HG03457 (cell line): ENCODE measurements at regions not wholly inside any gene's neighbourhood (a gene's known extent, or its start where the extent isn't known, plus 50 kb on each side); places are given as distances from the start of the nearest gene placed in this dataset.

ENCODE experiments used
- ATAC-seq: cut with Tn5 transposase; IDR thresholded peaks from one replicate; pipeline ENCODE4 v1.9.1; 2021; ENCODE audit warnings: moderate number of reproducible peaks; ENCODE audit not compliant: unreplicated experiment

DNA sequence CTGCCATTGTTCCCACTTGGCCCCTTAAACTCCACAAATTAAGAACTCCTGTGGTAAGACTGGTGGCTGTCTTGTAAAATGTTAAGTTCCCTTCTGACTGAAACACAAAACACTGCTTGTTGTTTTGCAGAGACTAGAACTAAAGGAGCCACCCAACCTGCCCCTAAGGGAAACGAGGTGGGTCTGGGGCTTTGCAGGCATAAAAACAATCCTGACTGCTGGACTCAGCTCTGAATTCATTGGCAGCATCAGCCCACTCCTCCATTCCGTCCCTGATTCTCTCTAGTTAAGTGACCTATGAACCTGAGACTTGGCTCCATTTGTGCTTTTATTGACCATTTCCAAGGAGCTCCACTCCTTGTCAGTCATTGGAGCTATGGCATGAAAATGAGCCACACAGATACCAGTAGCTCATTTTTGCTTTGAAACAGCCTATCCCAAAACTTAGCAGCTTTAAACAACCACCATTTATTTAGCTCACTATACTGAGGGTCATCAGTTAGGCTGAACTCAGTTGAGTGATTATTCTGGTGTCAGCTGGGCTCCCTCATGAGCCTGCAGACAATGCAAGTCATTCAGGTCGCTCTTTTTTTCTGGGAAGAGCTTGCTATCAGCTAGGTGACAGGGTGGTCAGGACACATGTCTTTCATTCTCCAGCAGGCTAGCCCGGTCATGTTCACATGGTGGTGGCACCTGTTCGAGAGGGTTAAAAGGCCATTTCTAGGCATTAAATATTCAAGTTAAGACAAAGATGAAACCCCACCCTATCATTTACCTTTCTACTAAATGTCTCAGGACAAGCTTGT lies 175.1 kb upstream of the CTNNB1 start:
- no peak for ATAC-seq

DNA sequence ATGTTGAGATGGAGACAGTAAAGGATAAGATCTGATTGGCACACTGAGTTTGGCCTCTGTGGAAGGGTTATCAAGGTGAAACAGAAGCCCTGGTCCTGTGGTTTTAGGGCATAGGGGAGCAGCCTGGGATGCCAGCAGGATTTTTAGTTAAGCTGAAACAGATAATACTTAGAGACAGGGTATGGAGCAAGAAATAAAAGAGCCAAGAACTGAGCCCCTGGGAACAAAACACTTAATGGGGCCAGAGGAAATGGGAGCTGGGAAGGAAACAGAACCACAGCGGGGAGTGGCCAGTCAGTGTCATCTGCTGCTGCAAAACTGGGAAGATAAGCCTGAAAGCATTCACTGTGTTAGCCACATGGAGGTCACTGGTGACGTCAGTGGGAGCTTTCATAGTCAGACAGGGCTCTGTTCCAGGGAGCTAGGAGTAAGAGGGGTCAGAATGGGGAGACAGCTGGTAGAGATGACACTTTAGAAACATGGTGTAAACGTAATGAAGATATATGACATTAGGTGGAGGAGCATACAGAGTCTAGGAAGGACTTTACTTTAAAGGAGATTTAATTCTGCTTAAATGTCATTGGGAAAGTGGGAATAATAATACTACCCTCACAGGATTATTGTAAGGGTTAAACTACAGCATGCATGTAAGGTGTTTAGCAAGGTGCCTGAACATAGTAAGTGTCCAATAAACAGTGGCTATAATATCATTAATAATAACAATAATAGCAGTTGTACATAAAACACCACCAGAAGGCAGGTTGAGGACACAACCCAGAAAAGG lies 172.7 kb upstream of the CTNNB1 start:
- no peak for ATAC-seq

DNA sequence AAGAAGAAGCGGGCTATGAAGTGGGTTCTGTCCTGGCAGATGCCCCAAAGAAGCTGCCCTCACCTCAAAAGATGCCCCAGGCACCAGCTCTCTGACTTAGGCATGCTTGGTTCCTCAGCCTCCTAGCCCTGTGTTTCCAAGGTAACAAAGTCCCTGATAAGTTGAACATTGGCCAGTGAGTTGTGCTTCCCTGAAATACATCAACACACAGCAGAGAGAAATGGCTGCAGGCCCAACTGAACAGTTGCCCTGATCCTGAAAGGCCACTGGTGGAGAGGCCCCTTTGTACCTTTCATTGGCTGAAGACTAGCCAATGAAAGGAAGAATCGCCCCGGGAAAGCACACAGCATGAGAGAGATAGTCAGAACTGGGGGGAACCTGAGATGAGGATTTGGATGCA lies 169.9 kb upstream of the CTNNB1 start:
- no peak for ATAC-seq

DNA sequence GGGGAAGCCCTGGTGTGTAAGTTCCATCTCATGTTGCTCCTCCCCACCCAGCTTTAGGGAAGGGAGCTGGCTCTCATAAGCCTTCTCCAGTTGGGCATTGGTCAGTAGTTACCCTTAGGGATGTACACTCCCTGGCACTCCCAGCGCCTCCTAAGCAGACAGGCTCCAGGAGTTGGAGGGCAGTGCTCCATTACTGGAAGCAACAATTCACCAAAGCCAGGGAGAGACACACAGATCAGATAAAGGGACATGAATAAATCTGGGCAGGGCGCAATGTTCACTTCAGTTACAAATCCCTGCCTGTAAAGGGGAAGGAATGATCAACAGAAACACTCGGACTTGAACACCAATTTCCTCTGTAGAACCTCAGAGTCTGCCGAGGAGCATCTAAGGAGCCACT lies 169.1 kb upstream of the CTNNB1 start:
- ATAC-seq: no peak

DNA sequence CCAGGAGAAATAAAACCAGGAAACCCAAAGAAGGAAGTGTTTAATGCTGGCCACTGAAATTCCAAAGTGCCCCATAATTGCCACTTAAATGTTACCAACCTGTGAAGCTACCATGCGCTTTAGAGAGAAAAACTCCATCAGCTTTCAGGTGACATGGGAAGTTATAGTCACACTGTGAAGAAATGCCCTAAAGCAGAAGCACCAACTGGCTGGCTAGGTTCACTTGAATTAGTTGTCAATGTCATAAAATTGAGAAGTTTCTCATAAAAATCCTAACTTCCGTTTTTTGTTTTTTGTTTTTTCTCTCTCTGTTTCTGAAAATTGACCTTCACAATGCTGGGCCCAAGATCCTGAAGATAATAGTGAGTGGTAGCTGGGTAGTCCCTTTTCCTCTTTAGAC lies 167.9 kb upstream of the CTNNB1 start:
- ATAC-seq: no peak

DNA sequence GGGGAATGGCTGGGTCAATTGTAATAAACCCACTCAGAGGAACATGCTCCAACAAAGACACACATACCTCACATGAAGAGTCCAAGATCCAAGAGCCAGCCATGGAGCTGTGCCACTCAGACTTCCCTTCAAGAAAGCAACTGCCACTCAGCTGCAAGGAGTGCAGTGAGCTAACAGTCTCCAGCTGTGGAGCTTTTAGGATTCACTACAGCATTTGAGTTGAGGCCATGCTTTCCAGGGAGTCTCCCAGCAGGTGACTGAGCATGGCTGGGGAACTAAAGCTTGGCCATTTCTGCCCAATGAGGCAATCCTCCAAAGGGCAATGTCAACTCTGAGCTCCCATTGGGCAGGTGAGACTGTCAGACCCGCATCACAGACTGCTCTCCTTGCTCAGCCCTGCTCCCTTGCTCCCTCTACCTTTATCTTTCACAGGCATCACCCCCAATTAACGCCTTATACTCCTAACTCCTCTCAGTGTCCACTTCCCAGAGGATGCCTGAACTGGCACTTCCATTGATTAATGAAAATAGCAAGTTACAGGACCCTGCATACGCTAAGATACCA lies 165.3 kb upstream of the CTNNB1 start:
- no peak for ATAC-seq

DNA sequence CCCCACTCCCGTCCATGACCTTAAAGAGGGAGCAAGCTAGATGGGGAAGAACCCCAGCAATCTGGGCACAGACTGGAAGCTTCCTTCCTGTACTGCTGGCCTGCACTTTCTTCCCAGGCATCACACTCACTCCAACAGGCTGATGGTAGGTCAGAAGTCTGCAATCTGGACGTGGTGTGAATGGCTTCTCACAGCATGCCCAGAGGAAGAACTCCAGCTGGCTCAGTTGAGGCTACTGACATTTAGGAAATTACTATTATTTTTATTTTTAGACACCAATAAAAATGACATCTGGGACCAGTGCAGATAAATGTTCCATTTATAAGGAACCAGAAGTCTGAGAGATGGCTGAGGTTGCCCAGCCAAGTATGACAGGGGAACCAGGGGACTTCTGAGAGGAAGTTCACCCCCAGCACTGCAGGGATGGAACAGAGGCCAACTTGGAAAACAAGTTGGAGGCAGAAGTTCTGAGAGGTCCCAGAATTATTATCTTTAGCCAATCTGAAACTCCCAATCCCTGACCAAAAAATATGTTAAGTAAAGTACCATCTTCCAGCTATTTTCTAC lies 163.8 kb upstream of the CTNNB1 start:
- ATAC-seq: no peak

DNA sequence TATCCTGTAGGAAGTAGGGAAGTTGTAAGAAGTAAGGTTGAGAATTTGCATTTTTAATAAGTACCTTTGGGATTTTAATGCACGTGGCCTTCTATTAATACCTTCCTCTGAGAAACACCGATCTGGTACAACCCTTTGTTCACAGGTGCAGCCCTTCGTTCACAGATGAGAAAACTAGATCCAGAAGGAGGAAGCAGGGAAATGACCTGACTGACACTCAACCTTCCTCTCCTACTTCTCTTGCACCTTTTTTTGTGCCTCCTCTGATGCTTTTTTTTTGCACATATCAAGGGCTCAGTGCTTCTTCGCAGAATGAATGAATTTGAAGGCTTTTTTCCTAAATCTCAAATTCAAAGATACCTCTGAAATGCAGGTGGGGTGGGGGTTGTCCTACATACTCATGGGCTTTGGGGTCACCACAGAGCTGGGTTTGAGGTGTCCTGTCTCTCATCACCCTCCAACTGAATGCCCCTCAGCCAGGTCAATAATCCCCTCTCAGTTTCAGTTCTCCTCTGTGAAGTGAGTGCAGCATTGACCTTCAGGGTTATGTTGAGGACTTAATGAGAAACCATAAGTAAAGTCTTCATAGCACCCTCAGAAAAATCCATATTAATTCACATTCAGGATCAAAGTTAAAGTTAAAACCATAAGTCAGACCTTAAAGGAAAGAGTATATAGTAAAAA lies 161.5 kb upstream of the CTNNB1 start:
- ATAC-seq: no peak

DNA sequence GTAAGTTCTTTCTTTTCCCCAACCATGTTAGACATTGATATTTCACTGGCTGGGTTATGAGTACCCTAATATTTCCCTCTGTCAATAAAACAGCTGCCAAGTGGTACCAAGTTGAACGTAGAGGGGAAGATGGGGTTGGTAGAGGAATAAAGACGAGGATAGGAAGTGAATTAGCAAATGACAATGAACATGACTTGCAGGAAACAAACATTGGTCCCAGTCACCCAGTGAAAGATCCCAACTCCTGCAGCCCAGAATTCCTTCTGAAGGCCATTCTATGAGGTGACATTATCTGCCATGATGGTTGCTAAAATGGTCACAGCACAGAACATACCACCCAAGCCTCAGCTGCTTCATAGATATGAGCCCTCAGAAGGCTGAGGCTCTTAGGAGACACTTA lies 159.0 kb upstream of the CTNNB1 start:
- ATAC-seq: no peak

DNA sequence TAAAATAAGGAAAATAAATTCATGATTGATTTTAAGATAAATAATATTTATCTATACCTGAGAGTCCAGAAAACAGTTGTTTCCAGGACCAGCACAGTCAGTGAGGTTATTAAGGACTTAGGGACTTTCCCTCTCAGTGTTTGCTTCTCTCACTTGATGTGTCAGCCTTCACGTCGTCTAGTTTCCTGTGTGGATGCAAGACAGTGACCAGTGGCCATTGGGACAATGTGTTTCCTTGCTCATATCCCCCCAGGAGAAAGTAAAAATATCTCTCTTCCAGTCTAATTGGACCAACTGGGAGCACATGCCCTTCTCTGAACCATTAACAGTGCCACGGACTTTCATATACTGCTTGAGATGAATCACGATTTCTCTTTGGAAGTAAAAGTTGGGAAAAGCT lies 157.8 kb upstream of the CTNNB1 start:
- ATAC-seq: no peak

DNA sequence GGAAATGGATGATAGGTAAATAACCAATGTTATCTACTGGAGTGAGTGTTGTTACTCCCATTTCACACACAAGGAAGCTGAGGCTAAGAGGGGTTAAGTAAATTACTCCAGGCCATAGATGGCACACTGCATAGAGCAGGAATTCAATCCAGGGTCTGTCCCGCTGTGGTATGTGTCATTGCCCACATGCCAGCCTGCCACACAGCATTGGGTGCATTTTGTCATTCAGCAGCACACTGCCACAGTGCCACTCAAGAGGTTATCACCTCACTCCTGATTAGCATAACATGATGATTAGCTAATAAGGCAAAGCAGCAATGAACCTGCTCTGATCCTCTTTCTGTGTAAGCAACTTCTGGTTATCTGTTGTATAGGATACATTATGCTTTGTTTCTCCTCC lies 157.4 kb upstream of the CTNNB1 start:
- ATAC-seq: no peak

DNA sequence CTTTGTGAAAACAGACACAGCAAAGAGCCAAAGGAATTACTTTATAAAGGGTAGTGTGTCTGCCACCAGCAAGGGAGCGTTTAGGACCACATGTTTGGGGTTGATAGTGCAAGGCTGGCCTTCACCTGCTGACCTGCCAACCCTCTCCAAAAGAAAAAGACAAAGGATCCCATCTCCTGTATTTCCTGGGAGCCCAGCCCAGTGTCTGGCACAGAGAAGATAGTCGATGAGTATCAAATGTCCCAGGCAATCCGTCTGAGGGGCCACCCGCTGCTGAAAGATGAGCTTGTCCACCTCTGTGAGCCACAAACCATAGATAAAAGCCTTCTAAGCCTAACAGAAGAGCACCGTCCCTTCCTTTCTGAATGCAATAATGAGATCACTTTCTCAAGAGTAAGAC lies 154.8 kb upstream of the CTNNB1 start:
- no peak for ATAC-seq

DNA sequence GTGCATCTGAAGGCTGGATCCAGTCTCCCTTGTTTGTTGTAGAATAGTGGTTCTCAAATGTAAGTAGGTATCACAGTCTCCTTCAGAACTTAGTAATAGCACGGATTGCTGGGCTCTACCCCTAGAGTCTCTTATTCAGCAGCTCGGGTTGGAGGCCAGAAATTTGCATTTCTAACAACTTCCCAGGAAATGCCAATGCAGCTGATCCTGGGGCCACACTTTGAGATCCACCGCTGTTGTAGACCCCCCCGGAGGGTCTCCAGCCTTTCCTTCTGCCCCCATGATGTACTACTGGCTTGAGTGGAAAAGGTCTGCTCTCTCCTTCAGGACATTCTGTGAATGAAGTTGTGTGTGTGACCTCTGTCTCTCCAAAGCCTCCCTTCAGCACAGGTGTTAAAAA lies 153.8 kb upstream of the CTNNB1 start:
- ATAC-seq: no peak

DNA sequence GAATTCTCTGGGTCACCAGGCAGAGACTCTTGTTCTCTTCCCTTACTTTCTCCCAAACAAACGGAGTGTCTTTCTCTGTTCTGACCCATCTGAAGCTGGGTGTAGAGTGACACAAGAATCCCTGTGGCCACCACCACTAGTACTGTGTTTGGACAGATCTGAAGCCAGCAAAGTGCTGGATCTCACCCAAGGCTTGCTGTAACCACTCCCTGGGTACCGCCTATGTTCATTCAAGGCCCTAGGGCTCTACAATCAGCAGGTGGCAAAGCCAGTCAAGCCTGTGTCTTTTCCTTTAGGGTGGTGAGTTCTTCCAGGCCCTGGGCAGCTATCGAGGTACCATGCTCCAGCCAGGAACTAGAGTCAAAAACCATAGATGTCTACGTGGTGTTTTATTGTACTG lies 149.2 kb upstream of the CTNNB1 start:
- no peak for ATAC-seq

DNA sequence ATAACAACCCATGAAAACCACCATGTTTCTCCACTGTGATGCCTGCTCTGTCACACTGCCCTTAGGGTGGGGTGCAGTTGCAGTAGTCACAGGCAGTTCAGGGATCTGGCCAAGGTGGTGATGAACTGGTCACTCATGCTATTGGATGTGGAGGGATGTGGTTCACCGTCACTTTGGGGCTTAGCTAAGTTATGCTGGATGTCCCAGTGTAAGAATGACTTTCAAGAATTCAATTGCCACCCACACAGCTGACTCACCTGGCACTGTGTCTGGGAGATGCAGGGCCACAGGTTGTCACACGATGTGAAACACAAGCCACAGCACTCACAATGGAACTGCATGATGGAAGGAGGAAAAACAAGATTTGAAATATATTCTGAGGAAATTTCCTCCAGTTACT lies 146.1 kb upstream of the CTNNB1 start:
- ATAC-seq: no peak

DNA sequence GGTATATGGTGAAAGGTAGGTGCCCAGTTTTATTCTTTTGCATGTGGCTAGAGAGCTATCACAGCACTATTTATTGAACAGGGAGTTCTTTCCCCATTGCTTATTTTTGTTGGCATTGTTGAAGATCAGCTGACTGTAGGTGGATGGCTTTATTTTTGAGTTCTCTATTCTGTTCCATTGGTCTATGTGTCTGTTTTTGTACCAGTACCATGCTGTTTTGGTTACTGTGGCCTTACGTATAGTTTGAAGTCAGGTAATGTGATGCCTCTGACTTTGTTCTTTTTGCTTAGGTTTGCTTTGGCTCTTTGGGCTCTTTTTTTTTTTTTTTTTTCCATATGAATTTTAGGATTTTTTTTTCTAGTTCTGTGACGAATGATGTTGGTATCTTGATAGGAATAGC lies 139.2 kb upstream of the CTNNB1 start:
- ATAC-seq: no peak

DNA sequence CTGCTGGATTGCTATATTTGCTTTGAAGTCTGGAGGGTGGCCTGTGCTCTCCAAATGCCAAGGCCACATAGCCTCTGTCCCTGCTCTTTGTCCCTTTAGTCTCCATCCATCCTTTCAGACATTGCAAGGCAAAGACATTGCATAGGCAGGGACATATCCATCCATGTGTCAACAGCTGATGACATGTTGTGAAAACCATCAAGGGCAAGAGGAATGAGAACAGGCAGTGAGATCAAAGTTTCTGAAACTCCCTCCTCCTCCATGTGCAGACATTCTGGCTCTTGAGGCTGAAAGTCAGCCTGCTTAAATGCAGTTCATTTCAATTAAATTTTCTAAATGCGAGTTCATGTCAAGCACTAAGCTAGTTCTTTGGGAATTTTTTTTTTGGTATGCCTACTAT lies 135.2 kb upstream of the CTNNB1 start:
- ATAC-seq: no peak

DNA sequence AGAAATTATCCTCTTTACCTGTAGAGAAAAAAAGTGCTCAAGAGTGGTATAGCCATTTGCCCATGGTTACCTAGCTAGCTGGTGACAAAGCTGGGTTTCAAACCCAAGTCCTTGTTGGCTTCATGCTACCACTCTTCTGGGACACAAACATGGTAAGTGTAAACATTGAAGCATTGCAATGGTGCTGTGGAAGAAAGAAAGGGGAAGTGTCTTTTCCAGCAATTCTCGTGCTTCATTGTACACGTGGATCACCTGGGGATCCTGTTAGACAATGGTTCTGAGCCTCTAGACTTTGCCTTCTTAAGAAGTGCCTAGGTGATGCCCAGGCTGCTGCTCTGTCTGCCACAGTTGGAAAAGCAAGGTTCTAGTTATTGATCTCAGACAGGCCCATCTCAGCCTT lies 134.8 kb upstream of the CTNNB1 start:
- no peak for ATAC-seq

DNA sequence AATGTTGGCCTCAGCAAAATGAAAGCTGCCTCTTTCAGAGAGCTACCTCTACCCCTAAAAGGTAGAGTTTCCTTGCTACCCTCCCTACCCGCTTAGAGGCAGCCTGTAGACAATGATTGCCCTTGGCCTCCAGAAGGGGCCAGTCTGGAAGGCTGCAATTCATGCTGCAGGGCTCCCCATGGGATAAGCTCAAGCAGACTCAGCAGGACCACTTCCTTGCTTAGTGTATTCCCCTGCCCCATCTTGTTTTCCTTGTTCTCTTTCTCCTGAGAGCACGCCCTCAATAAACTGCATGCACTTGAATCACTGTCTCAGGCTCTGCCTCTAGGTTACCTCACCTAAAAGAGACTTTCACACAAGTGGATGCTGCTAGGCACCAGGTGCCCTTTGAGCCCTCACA lies 134.0 kb upstream of the CTNNB1 start:
- no peak for ATAC-seq

DNA sequence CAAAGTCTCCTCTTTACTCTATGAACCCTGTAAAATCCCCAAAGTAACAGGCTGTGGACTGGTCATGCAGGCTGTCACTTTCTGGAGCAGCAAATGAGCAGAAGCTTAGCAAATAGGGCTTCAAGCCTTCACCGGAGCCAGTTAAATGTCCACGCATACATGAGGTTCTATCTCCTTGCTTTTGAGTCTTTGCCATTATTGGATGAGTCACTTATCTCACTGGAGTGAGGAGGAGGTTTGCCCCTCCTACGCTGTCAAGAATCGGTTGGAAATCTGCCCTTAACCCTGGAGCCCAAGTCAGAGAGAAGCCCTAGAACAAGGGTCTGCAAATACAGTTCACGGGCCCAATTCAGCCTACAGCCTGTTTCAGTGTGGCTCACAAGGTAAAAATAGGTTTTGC lies 126.1 kb upstream of the CTNNB1 start:
- ATAC-seq: no peak

DNA sequence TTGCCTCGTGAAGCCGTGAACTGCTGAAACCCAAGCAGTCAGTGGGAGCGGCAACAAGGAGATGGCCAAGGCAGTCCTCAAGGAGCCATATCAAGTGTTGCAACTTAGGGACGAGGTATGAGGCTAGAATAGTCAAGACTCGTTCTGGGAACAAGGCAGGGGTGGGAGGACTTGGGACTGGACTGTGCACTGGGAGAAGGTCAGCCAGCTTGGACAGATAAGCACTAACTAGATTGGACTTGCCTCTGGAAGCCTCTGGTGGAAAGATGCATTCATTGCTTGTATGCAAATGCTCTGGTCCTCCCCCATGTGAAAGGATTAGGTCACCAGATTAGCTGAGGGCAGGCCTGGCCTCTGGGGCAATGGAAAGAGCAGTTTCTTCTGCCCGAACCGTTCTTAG lies 123.3 kb upstream of the CTNNB1 start:
- no peak for ATAC-seq
